Ascending aorta (tissue), 2 donors: ENCODE measurements at regions not wholly inside any gene's neighbourhood (a gene's known extent, or its start where the extent isn't known, plus 50 kb on each side); places are given as distances from the start of the nearest gene placed in this dataset.

Experiments
- DNase-seq, 2 donors: peaks; one replicate each; pipeline ENCODE4 v3.0.0-alpha.2; 2019; ENCODE audit warnings: low spot score in 2 of 2
- H3K27ac ChIP-seq, 2 donors: fragments of 200-600 bp; sonication (generic); one replicate each; pipeline ENCODE4 v1.5.1; 2016 to 2017; ENCODE audit warnings: mild to moderate bottlenecking in 1 of 2
- H3K27me3 ChIP-seq: fragments of 200-600 bp; sonication (generic); one replicate; pipeline ENCODE4 v1.5.1; 2017
- H3K36me3 ChIP-seq, 2 donors: fragments of 200-600 bp; sonication (generic); one replicate each; pipeline ENCODE4 v1.5.1; 2016
- H3K4me1 ChIP-seq, 2 donors: fragments of 200-600 bp; sonication (generic); one replicate each; pipeline ENCODE4 v1.5.1; 2016 to 2017; ENCODE audit warnings: mild to moderate bottlenecking in 1 of 2
- H3K4me3 ChIP-seq, 2 donors: fragments of 200-600 bp; sonication (generic); one replicate each; pipeline ENCODE4 v1.5.1; 2016 to 2017; ENCODE audit warnings: mild to moderate bottlenecking in 1 of 2
- H3K9me3 ChIP-seq, 2 donors: fragments of 200-600 bp; sonication (generic); one replicate each; pipeline ENCODE4 v1.5.1; 2016
- intact Hi-C: fragments of 100-400 bp; cut with DNase I; formaldehyde crosslinking; loops from one replicate; pipeline ENCODE4 v1.15.1; 2023
- TF ChIP-seq, protein P1 (sequence below), 3 experiments: fragments of 200-600 bp in 2 of 3; fragments of 450-650 bp in 1 of 3; sonication (generic) in 2 of 3; IDR thresholded peaks; one replicate each; pipeline ENCODE4 v1.5.1; 2016 to 2019; ENCODE audit warnings: antibody characterized with exemption in 3 of 3, mild to moderate bottlenecking in 1 of 3, moderate library complexity in 1 of 3

DNA sequence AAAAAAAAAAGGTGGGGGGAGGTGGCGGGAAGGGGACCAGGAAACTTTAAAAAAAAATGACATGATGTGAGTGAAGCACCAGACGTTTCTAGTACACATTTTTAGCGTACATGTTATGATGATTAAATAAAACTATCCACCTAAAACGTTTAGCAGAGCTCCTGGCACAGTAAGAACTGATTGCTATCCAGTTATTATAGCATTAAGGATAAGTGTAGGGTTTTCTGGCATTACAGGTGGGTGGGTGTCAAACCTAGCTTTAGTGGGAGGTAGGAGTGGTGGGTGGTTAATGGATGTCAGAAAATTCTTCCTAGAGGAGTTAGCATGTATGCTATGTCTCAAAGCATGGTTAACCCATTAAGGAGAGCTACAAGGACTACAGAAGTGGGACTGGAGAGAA is 2329.5 kb downstream of the MAT2B start:
- TF ChIP-seq, protein P1, sequence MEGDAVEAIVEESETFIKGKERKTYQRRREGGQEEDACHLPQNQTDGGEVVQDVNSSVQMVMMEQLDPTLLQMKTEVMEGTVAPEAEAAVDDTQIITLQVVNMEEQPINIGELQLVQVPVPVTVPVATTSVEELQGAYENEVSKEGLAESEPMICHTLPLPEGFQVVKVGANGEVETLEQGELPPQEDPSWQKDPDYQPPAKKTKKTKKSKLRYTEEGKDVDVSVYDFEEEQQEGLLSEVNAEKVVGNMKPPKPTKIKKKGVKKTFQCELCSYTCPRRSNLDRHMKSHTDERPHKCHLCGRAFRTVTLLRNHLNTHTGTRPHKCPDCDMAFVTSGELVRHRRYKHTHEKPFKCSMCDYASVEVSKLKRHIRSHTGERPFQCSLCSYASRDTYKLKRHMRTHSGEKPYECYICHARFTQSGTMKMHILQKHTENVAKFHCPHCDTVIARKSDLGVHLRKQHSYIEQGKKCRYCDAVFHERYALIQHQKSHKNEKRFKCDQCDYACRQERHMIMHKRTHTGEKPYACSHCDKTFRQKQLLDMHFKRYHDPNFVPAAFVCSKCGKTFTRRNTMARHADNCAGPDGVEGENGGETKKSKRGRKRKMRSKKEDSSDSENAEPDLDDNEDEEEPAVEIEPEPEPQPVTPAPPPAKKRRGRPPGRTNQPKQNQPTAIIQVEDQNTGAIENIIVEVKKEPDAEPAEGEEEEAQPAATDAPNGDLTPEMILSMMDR (IDR thresholded peaks at IDR 0.05) = no peak
- H3K27me3 ChIP-seq = no peaks in the 10 kb centered on the region
- no peaks in the 10 kb centered on the region for H3K9me3 ChIP-seq
- no peak overlapping the region for H3K27ac ChIP-seq
- no peak for DNase-seq
- H3K4me3 ChIP-seq = no peak overlapping the region
- H3K4me1 ChIP-seq = no peaks in the 10 kb centered on the region
- H3K36me3 ChIP-seq = no peaks in the 10 kb centered on the region
- intact Hi-C loops = no loop called here

GRCh38 chr5:165836046-165836445 is 2330.6 kb downstream of the MAT2B start:
- no peaks in the 10 kb centered on the region for H3K36me3 ChIP-seq
- TF ChIP-seq, protein P1 (IDR thresholded peaks at IDR 0.05) = no peak
- no peaks in the 10 kb centered on the region for H3K4me1 ChIP-seq
- H3K27me3 ChIP-seq = no peaks in the 10 kb centered on the region
- no peak for DNase-seq
- intact Hi-C loops = no loop called here
- H3K27ac ChIP-seq = no peak overlapping the region
- H3K9me3 ChIP-seq = no peaks in the 10 kb centered on the region
- no peak overlapping the region for H3K4me3 ChIP-seq

DNA sequence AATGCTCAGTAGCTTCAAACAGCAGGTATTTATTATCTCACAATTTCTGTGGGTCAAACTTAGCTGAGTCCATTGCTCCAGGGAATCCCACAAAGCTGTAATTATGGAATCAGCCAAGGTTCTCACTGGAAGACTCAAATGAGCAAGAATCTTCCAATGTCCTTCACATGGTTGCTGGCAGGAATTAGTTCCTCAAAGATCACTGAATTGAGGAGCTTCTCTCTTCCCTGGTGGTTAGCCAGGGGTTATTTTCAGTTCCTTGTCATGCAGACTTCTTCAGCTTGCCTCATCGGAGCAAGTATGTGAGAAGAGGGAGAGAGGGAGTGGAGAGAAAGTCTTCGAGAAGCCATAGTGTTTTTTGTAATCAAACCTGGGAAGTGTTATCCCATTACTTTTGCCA is 2331.9 kb downstream of the MAT2B start:
- intact Hi-C loops = no loop called here
- H3K4me3 ChIP-seq = no peak overlapping the region
- H3K4me1 ChIP-seq = no peaks in the 10 kb centered on the region
- no peak for DNase-seq
- no peaks in the 10 kb centered on the region for H3K27me3 ChIP-seq
- no peaks in the 10 kb centered on the region for H3K9me3 ChIP-seq
- H3K27ac ChIP-seq = no peak overlapping the region
- TF ChIP-seq, protein P1 (IDR thresholded peaks at IDR 0.05) = no peak
- no peaks in the 10 kb centered on the region for H3K36me3 ChIP-seq

DNA sequence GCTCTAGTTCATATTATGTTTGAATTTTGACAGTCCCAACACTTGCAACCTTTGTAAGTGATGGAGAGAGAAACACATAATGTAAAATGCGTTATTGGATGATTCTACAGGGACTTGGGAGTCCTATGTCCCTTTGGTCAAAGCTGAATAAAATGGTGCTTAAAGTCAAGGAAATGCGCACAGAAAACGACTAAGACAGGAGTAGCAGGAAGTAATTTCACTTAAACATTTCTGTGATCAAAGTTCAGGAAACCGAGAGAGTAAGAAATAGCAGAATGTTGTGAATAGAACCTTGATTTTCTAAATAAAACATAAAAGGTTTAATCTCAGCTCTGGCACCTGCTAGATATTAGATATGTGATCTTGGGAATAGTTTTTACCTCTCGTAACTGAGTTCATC is 2339.2 kb downstream of the MAT2B start:
- TF ChIP-seq, protein P1 (IDR thresholded peaks at IDR 0.05) = no peak
- no peak for DNase-seq
- H3K27ac ChIP-seq = no peak overlapping the region
- H3K9me3 ChIP-seq = no peaks in the 10 kb centered on the region
- no peak overlapping the region for H3K4me3 ChIP-seq
- H3K36me3 ChIP-seq = no peaks in the 10 kb centered on the region
- H3K4me1 ChIP-seq = no peaks in the 10 kb centered on the region
- intact Hi-C loops = no loop called here
- H3K27me3 ChIP-seq = no peaks in the 10 kb centered on the region

GRCh38 chr5:165858118-165858517 is 2352.7 kb downstream of the MAT2B start:
- no peaks in the 10 kb centered on the region for H3K4me1 ChIP-seq
- intact Hi-C loops = no loop called here
- no peak overlapping the region for H3K4me3 ChIP-seq
- TF ChIP-seq, protein P1 (IDR thresholded peaks at IDR 0.05) = no peak
- DNase-seq = no peak
- no peaks in the 10 kb centered on the region for H3K36me3 ChIP-seq
- no peak overlapping the region for H3K27ac ChIP-seq
- no peaks in the 10 kb centered on the region for H3K27me3 ChIP-seq
- no peaks in the 10 kb centered on the region for H3K9me3 ChIP-seq

DNA sequence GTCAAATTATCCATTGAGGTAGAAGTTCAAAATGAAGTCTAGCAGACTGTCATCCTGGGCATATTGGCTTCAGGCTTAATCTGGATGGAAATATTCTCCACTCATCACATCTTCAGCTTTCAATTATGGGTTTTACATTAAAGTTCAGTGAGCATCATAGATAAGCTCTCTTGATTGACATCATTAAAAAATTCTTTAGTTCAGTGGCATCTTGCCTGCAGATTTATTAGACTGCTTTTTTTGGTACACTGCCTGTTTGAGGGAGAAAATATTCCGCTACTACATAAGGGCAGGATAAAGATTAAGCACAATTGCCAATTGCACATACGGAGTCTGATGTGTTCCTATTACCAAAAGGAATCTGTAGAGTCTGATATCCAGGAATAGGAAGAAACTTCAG is 2353.8 kb downstream of the MAT2B start:
- DNase-seq = no peak
- Histone ChIP-seq H3K27ac (no peak overlapping the region), H3K36me3 (no peaks in the 10 kb centered on the region), H3K4me3 (no peak overlapping the region), H3K27me3 (no peaks in the 10 kb centered on the region), H3K9me3 (no peaks in the 10 kb centered on the region), H3K4me1 (no peaks in the 10 kb centered on the region)
- intact Hi-C loops = no loop called here
- TF ChIP-seq, protein P1 (IDR thresholded peaks at IDR 0.05) = no peak
